Bronchial epithelial cell (primary cell): ENCODE measurements at regions not wholly inside any gene's neighbourhood (a gene's known extent, or its start where the extent isn't known, plus 50 kb on each side); places are given as distances from the start of the nearest gene placed in this dataset.

Experiments used
- DNase-seq: peaks from one replicate; pipeline ENCODE4 v3.0.0-alpha.2; 2010; ENCODE audit warnings: low read depth
- FAIRE-seq: peaks from 2 replicates; lab custom pipeline; 2011; peaks lifted over from hg19 to GRCh38; lab: Jason Lieb, UNC
- H3K27me3 ChIP-seq: 2 replicates; pipeline ENCODE4 v1.5.1; 2011; ENCODE audit warnings: low read length; ENCODE audit not compliant: control insufficient read depth, insufficient read depth
- H3K36me3 ChIP-seq: 2 replicates; pipeline ENCODE4 v1.5.1; 2011; ENCODE audit warnings: low read length; ENCODE audit not compliant: control insufficient read depth, insufficient read depth
- H3K4me3 ChIP-seq: 2 replicates; pipeline ENCODE4 v1.5.1; 2011; ENCODE audit warnings: mild to moderate bottlenecking, low read depth, low read length, control low read depth
- CTCF ChIP-seq: IDR thresholded peaks from 2 replicates; pipeline ENCODE4 v1.5.1; 2011; ENCODE audit warnings: mild to moderate bottlenecking, moderate library complexity, low read length, control low read depth, inconsistent platforms; ENCODE audit not compliant: insufficient read depth, severe bottlenecking

- TF ChIP-seq CTCF: no peak
These were observed 389.7 kb downstream of the LMO4 start for GRCh38 chr1:87718241-87718950.

GRCh38 chr1:87719658-87720057 lies 391.0 kb downstream of the LMO4 start:
- Histone ChIP-seq H3K27me3 (no peaks in the 10 kb centered on the region), H3K4me3 (no peak overlapping the region), H3K36me3 (no peaks in the 10 kb centered on the region)
- no peak for TF ChIP-seq CTCF
- DNase-seq: no peak
- FAIRE-seq: no peak

More at GRCh38 chr1:87718241-87718950, 389.7 kb downstream of the LMO4 start:
- H3K4me3 ChIP-seq: no peak overlapping the region
- H3K36me3 ChIP-seq: no peaks in the 10 kb centered on the region
- H3K27me3 ChIP-seq: no peaks in the 10 kb centered on the region
- DNase-seq (peak; percentile 17), FAIRE-seq (no peak)

- no peaks in the 10 kb centered on the region for H3K27me3 ChIP-seq
- DNase-seq (no peak), FAIRE-seq (no peak)
- H3K4me3 ChIP-seq: no peak overlapping the region
- TF ChIP-seq CTCF: no peak
- H3K36me3 ChIP-seq: no peaks in the 10 kb centered on the region
These were observed 391.9 kb downstream of the LMO4 start for GRCh38 chr1:87720561-87720960.

- no peak for FAIRE-seq
- Histone ChIP-seq H3K4me3 (no peak overlapping the region), H3K27me3 (no peaks in the 10 kb centered on the region), H3K36me3 (no peaks in the 10 kb centered on the region)
- no peak for DNase-seq
- TF ChIP-seq CTCF: no peak
These were observed 394.5 kb downstream of the LMO4 start for GRCh38 chr1:87723193-87723592.

- DNase-seq (peak; percentile 82), FAIRE-seq (no peak)
- Histone ChIP-seq H3K4me3 (no peak overlapping the region), H3K27me3 (no peaks in the 10 kb centered on the region), H3K36me3 (no peaks in the 10 kb centered on the region)
- TF ChIP-seq CTCF: no peak
These were observed 399.5 kb downstream of the LMO4 start for GRCh38 chr1:87728169-87728568.
